Spleen (tissue), 7 donors: ENCODE measurements at regions not wholly inside any gene's neighbourhood (a gene's known extent, or its start where the extent isn't known, plus 50 kb on each side); places are given as distances from the start of the nearest gene placed in this dataset.

ENCODE experiments used
- POLR2A ChIP-seq, 3 donors: fragments of 450-650 bp; IDR thresholded peaks; one replicate each; pipeline ENCODE4 v1.5.1; 2017; ENCODE audit warnings: antibody characterized with exemption in 3 of 3, mild to moderate bottlenecking in 1 of 3
- TF ChIP-seq, protein P1 (sequence below), 11 experiments: fragments of 200-600 bp in 7 of 11; fragments of 450-650 bp in 4 of 11; sonication (generic) in 4 of 11; IDR thresholded peaks in 8 of 11; conservative IDR thresholded peaks in 3 of 11; 1 replicate in 7 of 11; 2 replicates in 4 of 11; pipeline versions ENCODE4 v1.4.0 to v1.8.0; 2016 to 2021; ENCODE audit warnings: antibody characterized with exemption in 11 of 11, inconsistent platforms in 4 of 11, mild to moderate bottlenecking in 1 of 11
- donor health status: DM: no; HTN: no; CAD: no; lungs with moderate emphysema.
- donor health status: DM: no; HTN: no; CAD: no.
- donor health status: DM: no; HTN: no; CAD: no.

GRCh38 chr1:199305053-199305452 is 666.2 kb downstream of the PTPRC start:
- TF ChIP-seq POLR2A (IDR thresholded peaks at IDR 0.05): no peak
- TF ChIP-seq, protein P1, sequence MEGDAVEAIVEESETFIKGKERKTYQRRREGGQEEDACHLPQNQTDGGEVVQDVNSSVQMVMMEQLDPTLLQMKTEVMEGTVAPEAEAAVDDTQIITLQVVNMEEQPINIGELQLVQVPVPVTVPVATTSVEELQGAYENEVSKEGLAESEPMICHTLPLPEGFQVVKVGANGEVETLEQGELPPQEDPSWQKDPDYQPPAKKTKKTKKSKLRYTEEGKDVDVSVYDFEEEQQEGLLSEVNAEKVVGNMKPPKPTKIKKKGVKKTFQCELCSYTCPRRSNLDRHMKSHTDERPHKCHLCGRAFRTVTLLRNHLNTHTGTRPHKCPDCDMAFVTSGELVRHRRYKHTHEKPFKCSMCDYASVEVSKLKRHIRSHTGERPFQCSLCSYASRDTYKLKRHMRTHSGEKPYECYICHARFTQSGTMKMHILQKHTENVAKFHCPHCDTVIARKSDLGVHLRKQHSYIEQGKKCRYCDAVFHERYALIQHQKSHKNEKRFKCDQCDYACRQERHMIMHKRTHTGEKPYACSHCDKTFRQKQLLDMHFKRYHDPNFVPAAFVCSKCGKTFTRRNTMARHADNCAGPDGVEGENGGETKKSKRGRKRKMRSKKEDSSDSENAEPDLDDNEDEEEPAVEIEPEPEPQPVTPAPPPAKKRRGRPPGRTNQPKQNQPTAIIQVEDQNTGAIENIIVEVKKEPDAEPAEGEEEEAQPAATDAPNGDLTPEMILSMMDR (IDR thresholded peaks at IDR 0.05 in 8 of 11, conservative IDR thresholded peaks at IDR 0.05 in 3 of 11): no peak
